SU-DHL-6 (cell line): ENCODE measurements at regions not wholly inside any gene's neighbourhood (a gene's known extent, or its start where the extent isn't known, plus 50 kb on each side); places are given as distances from the start of the nearest gene placed in this dataset.

Source experiments
- CTCF ChIP-seq: fragments of 200-600 bp; sonication (generic); IDR thresholded peaks from one replicate; pipeline ENCODE4 v1.5.1; 2017; ENCODE audit warnings: antibody characterized with exemption, mild to moderate bottlenecking, low read length, moderate library complexity; ENCODE audit not compliant: insufficient read depth, poor library complexity, severe bottlenecking
- EZH2phosphoT487 ChIP-seq: fragments of 200-600 bp; sonication (generic), shearing (Covaris generic); conservative IDR thresholded peaks from 2 replicates; pipeline ENCODE4 v1.6.1; 2018; ENCODE audit warnings: mild to moderate bottlenecking, antibody characterized with exemption, low read length, moderate library complexity, mixed read lengths

DNA sequence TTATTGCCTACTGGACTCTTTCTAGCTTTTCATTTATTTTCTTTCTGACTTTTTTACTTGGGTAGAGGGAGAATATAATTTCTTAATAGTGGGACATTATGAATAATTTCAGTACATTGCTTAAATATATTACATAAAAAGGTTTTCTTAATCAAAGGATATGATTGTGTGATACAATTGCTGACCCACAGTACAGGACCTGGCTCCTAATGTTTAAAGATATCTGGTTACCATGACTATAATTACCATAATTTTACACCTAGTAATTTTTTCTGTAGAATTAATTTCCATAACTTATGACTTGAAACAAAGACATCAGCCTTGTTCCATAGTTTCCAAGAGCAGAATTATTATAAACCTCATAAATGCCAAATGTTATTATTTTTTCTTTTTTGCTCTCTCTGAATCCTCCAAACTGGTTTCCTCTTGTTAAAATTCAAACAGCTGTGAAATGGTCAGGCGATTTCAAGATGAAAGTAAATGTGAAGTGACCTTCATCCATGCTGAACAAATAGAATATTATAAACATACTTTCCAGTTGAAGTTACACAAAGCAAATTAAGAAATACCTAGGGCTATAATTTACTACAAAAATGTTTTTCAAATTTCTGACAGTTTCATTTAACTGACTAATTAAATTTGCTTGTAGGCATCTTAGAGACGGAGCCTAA, 301.2 kb upstream of the TYRP1 start:
- TF ChIP-seq CTCF: no peak
- no peak for TF ChIP-seq EZH2phosphoT487
